ENCODE measurements at regions not wholly inside any gene's neighbourhood (a gene's known extent, or its start where the extent isn't known, plus 50 kb on each side); places are given as distances from the start of the nearest gene placed in this dataset.

GRCh38 chr9:101848485-101848919 lies 110.1 kb upstream of the GRIN3A start:
- Histone ChIP-seq H2BK12ac (ENCODE audit: low read depth, low read length) (no peak overlapping the region), H4K91ac (replicated peaks; ENCODE audit: insufficient read length, low read length) (no peak overlapping the region), H2BK5ac (ENCODE audit: low read depth, low read length) (no peak overlapping the region), H2BK120ac (replicated peaks; ENCODE audit: low read depth, low read length) (no peak overlapping the region), H3K14ac (ENCODE audit: insufficient read length) (no peak overlapping the region), H3K9ac (replicated peaks in 1 of 4; ENCODE audit: extremely low read depth in 1 of 4, low read depth in 3 of 4, low read length in 3 of 4) (no peak overlapping the region), H3K79me1 (ENCODE audit: low read depth, low read length) (no peaks in the 10 kb centered on the region), H3K18ac (ENCODE audit: extremely low read depth, low read length) (no peak overlapping the region), H3K56ac (replicated peaks; ENCODE audit: insufficient read length, low read depth, low read length) (no peak overlapping the region), H3K4me1 (replicated peaks in 1 of 4; ENCODE audit: control insufficient read depth in 3 of 4, insufficient read depth in 4 of 4, low read length in 3 of 4) (no peaks in the 10 kb centered on the region), H4K5ac (ENCODE audit: insufficient read length, low read depth, low read length) (no peak overlapping the region), H3K4me3 (ENCODE audit: extremely low read depth in 1 of 4, insufficient read depth in 2 of 4, low read depth in 3 of 4, low read length in 4 of 4) (no peak overlapping the region), H3K79me2 (ENCODE audit: control insufficient read depth in 1 of 2, insufficient read depth in 2 of 2, low read length in 2 of 2) (no peaks in the 10 kb centered on the region), H3K9me3 (ENCODE audit: insufficient read depth in 2 of 2, low read depth in 1 of 2, low read length in 1 of 2) (no peaks in the 10 kb centered on the region), H2AK5ac (ENCODE audit: low read depth, low read length) (no peak overlapping the region), H3K27me3 (replicated peaks in 1 of 4; ENCODE audit: control insufficient read depth in 3 of 4, extremely low read depth in 1 of 4, insufficient read depth in 3 of 4, low read length in 3 of 4) (no peaks in the 10 kb centered on the region), H4K20me1 (replicated peaks in 1 of 2; ENCODE audit: control insufficient read depth in 1 of 2, insufficient read depth in 2 of 2, low read length in 2 of 2) (no peaks in the 10 kb centered on the region), H3K4me2 (ENCODE audit: insufficient read depth in 1 of 2, low read depth in 2 of 2, low read length in 2 of 2) (no peak overlapping the region), H3K36me3 (ENCODE audit: control insufficient read depth in 2 of 4, insufficient read depth in 4 of 4, low read length in 3 of 4) (no peaks in the 10 kb centered on the region), H4K8ac (ENCODE audit: extremely low read depth, insufficient read depth, low read length) (no peak overlapping the region), H3K4ac (replicated peaks; ENCODE audit: insufficient read length, low read depth, low read length) (no peak overlapping the region), H2BK20ac (ENCODE audit: low read length) (no peak overlapping the region), H3K23me2 (ENCODE audit: low read depth, low read length) (no peaks in the 10 kb centered on the region), H2BK15ac (ENCODE audit: low read length) (no peak overlapping the region), H2AFZ (ENCODE audit: low read length) (peak overlapping the region; percentile 97), H3K27ac (ENCODE audit: low read depth, low read length) (no peak overlapping the region), H3K23ac (ENCODE audit: insufficient read length) (no peak overlapping the region)
- FAIRE-seq: no peak
- TF ChIP-seq KDM1A (IDR thresholded peaks at IDR 0.05; ENCODE audit: borderline replicate concordance, low read length): no peak
- no peak for TF ChIP-seq CBX8 (IDR thresholded peaks at IDR 0.05; ENCODE audit: borderline replicate concordance, low read depth, low read length)
- no peak for TF ChIP-seq BCL11A (IDR thresholded peaks at IDR 0.05; ENCODE audit: low read depth in 2 of 2, low read length in 2 of 2)
- TF ChIP-seq FOSL1 (IDR thresholded peaks at IDR 0.05; ENCODE audit: insufficient read depth, low read depth, low read length): no peak
- no peak for TF ChIP-seq SP1 (IDR thresholded peaks at IDR 0.05; ENCODE audit: low read depth, low read length)
- TF ChIP-seq RFX5 (IDR thresholded peaks at IDR 0.05; ENCODE audit: borderline replicate concordance, low read depth, low read length): no peak
- no peak for TF ChIP-seq BRCA1 (IDR thresholded peaks at IDR 0.05; ENCODE audit: low read depth, low read length)
- no peak for TF ChIP-seq KDM5A (IDR thresholded peaks at IDR 0.05; ENCODE audit: low read length)
- ChIA-PET CTCF (ENCODE audit: partially characterized antibody) (no interaction called here), POLR2A (ENCODE audit: partially characterized antibody) (no interaction called here)
- DNase-seq (ENCODE audit: low read depth in 1 of 2, low spot score in 2 of 2): no peak
- 88% methylated on average over 6 of the region's 6 CpGs; no CpG with 5 or more reads in 1 of the 2 experiments for WGBS, 2 experiments (ENCODE audit: extremely low coverage in 1 of 2, insufficient coverage in 1 of 2, insufficient read length in 1 of 2, insufficient replicate concordance in 2 of 2, low coverage in 1 of 2, low lambda C conversion rate in 2 of 2, missing lambda C conversion rate in 1 of 2)

All from H1 (cell line).